ENCODE measurements at regions not wholly inside any gene's neighbourhood (a gene's known extent, or its start where the extent isn't known, plus 50 kb on each side); places are given as distances from the start of the nearest gene placed in this dataset.

- TF ChIP-seq CREB1 (IDR thresholded peaks at IDR 0.05; ENCODE audit: low read depth) (no peak), EP300 (IDR thresholded peaks at IDR 0.05; ENCODE audit: borderline replicate concordance) (no peak), RAD21 (IDR thresholded peaks at IDR 0.05; ENCODE audit: low read depth) (no peak)
Observed at GRCh38 chr1:163821679-163822078, 499.9 kb downstream of the NUF2 start.

- TF ChIP-seq REST (IDR thresholded peaks at IDR 0.05; ENCODE audit: low read depth) (no peak), ZBTB7A (IDR thresholded peaks at IDR 0.05; ENCODE audit: low read depth) (no peak), TEAD4 (IDR thresholded peaks at IDR 0.05) (no peak), NFIC (IDR thresholded peaks at IDR 0.05) (no peak), CEBPB (IDR thresholded peaks at IDR 0.05) (no peak), EGR1 (IDR thresholded peaks at IDR 0.05) (no peak)
Observed at GRCh38 chr1:163823017-163823416, 501.3 kb downstream of the NUF2 start.

GRCh38 chr1:163824006-163824405, 502.3 kb downstream of the NUF2 start:
- TF ChIP-seq EGR1 (IDR thresholded peaks at IDR 0.05) (no peak), TEAD4 (IDR thresholded peaks at IDR 0.05) (no peak), FOXM1 (IDR thresholded peaks at IDR 0.05; ENCODE audit: borderline replicate concordance, low read depth) (no peak), CREB1 (IDR thresholded peaks at IDR 0.05; ENCODE audit: low read depth) (no peak), CEBPB (IDR thresholded peaks at IDR 0.05) (no peak), MAX (IDR thresholded peaks at IDR 0.05) (no peak), NFIC (IDR thresholded peaks at IDR 0.05) (no peak), REST (IDR thresholded peaks at IDR 0.05; ENCODE audit: low read depth) (no peak), USF1 (IDR thresholded peaks at IDR 0.05) (no peak), RAD21 (IDR thresholded peaks at IDR 0.05; ENCODE audit: low read depth) (no peak), TAF1 (IDR thresholded peaks at IDR 0.05; ENCODE audit: low read depth) (no peak), TCF12 (IDR thresholded peaks at IDR 0.05; ENCODE audit: low read depth) (no peak), ZBTB7A (IDR thresholded peaks at IDR 0.05; ENCODE audit: low read depth) (no peak), EP300 (IDR thresholded peaks at IDR 0.05; ENCODE audit: borderline replicate concordance) (no peak)

- TF ChIP-seq YY1 (IDR thresholded peaks at IDR 0.05; ENCODE audit: low read depth) (no peak), TEAD4 (IDR thresholded peaks at IDR 0.05) (no peak), FOXM1 (IDR thresholded peaks at IDR 0.05; ENCODE audit: borderline replicate concordance, low read depth) (no peak), TCF12 (IDR thresholded peaks at IDR 0.05; ENCODE audit: low read depth) (no peak), MAX (IDR thresholded peaks at IDR 0.05) (no peak), CEBPB (IDR thresholded peaks at IDR 0.05) (no peak), EGR1 (IDR thresholded peaks at IDR 0.05) (no peak), TAF1 (IDR thresholded peaks at IDR 0.05; ENCODE audit: low read depth) (no peak), RAD21 (IDR thresholded peaks at IDR 0.05; ENCODE audit: low read depth) (no peak)
Observed at GRCh38 chr1:163824490-163824889, 502.7 kb downstream of the NUF2 start.

GRCh38 chr1:163826500-163826899, 504.7 kb downstream of the NUF2 start:
- TF ChIP-seq USF1 (IDR thresholded peaks at IDR 0.05), result no peak
- TF ChIP-seq CREB1 (IDR thresholded peaks at IDR 0.05; ENCODE audit: low read depth), result no peak
- TF ChIP-seq RAD21 (IDR thresholded peaks at IDR 0.05; ENCODE audit: low read depth), result no peak
- no peak for TF ChIP-seq TEAD4 (IDR thresholded peaks at IDR 0.05)
- no peak for TF ChIP-seq TCF12 (IDR thresholded peaks at IDR 0.05; ENCODE audit: low read depth)
- TF ChIP-seq EP300 (IDR thresholded peaks at IDR 0.05; ENCODE audit: borderline replicate concordance), result no peak
- TF ChIP-seq ZBTB7A (IDR thresholded peaks at IDR 0.05; ENCODE audit: low read depth), result no peak
- no peak for TF ChIP-seq EGR1 (IDR thresholded peaks at IDR 0.05)
- TF ChIP-seq NFIC (IDR thresholded peaks at IDR 0.05), result no peak
- TF ChIP-seq YY1 (IDR thresholded peaks at IDR 0.05; ENCODE audit: low read depth), result no peak
- no peak for TF ChIP-seq MAX (IDR thresholded peaks at IDR 0.05)

- TF ChIP-seq EP300 (IDR thresholded peaks at IDR 0.05; ENCODE audit: borderline replicate concordance) (no peak), CEBPB (IDR thresholded peaks at IDR 0.05) (no peak), MAX (IDR thresholded peaks at IDR 0.05) (no peak), CREB1 (IDR thresholded peaks at IDR 0.05; ENCODE audit: low read depth) (no peak), NFIC (IDR thresholded peaks at IDR 0.05) (no peak), TAF1 (IDR thresholded peaks at IDR 0.05; ENCODE audit: low read depth) (no peak), RAD21 (IDR thresholded peaks at IDR 0.05; ENCODE audit: low read depth) (no peak), TCF12 (IDR thresholded peaks at IDR 0.05; ENCODE audit: low read depth) (no peak), TEAD4 (IDR thresholded peaks at IDR 0.05) (no peak), EGR1 (IDR thresholded peaks at IDR 0.05) (no peak)
Observed at GRCh38 chr1:163834778-163835177, 513.0 kb downstream of the NUF2 start.
